Neural cell (in vitro differentiated cells): ENCODE measurements at regions not wholly inside any gene's neighbourhood (a gene's known extent, or its start where the extent isn't known, plus 50 kb on each side); places are given as distances from the start of the nearest gene placed in this dataset.

Experiments used
- H2AFZ ChIP-seq: fragments of 200-600, 300-800 bp; sonication (generic), shearing (Covaris generic); 2 replicates; pipeline ENCODE4 v1.6.0; 2014; ENCODE audit warnings: low read depth, mild to moderate bottlenecking, antibody characterized with exemption, low read length, moderate library complexity
- H3F3A ChIP-seq: fragments of 200-600 bp; shearing (Covaris generic); 2 replicates; pipeline ENCODE4 v1.6.1; 2016; ENCODE audit warnings: mild to moderate bottlenecking, moderate library complexity, mixed read lengths, antibody characterized with exemption, low read length; ENCODE audit not compliant: insufficient read depth, poor library complexity, severe bottlenecking
- H3K27ac ChIP-seq: fragments of 200-600, 300-800 bp; sonication (generic), shearing (Covaris generic); 2 replicates; pipeline ENCODE4 v1.5.1; 2014; ENCODE audit warnings: mild to moderate bottlenecking, low read length, moderate library complexity
- H3K27me3 ChIP-seq: fragments of 300-800, 200-600 bp; sonication (generic), shearing (Covaris generic); 2 replicates; pipeline ENCODE4 v1.6.0; 2014; ENCODE audit warnings: mild to moderate bottlenecking, low read depth, low read length, moderate library complexity; ENCODE audit not compliant: insufficient read depth
- H3K36me3 ChIP-seq: fragments of 300-800, 200-600 bp; sonication (generic), shearing (Covaris generic); 2 replicates; pipeline ENCODE4 v1.5.1; 2014; ENCODE audit warnings: mild to moderate bottlenecking, antibody characterized with exemption, low read length, moderate library complexity; ENCODE audit not compliant: insufficient read depth
- H3K4me2 ChIP-seq: fragments of 300-800, 200-600 bp; sonication (generic), shearing (Covaris generic); 2 replicates; pipeline ENCODE4 v1.6.0; 2014; ENCODE audit warnings: mild to moderate bottlenecking, low read length
- H3K4me3 ChIP-seq: fragments of 300-800, 200-600 bp; sonication (generic), shearing (Covaris generic); 2 replicates; pipeline ENCODE4 v1.5.1; 2014; ENCODE audit warnings: mild to moderate bottlenecking, low read length, moderate library complexity
- H3K79me2 ChIP-seq: fragments of 200-600 bp; shearing (Covaris generic); replicated peaks from 2 replicates; pipeline ENCODE4 v1.6.0; 2014; ENCODE audit warnings: mild to moderate bottlenecking, low read length, moderate library complexity; ENCODE audit not compliant: insufficient read depth
- H3K9ac ChIP-seq: fragments of 300-800, 200-600 bp; sonication (generic), shearing (Covaris generic); 2 replicates; pipeline ENCODE4 v1.6.1; 2016; ENCODE audit warnings: mild to moderate bottlenecking, low read length, mixed read lengths
- H3K9me2 ChIP-seq: fragments of 200-600 bp; shearing (Covaris generic); 2 replicates; pipeline ENCODE4 v1.6.1; 2016; ENCODE audit warnings: mild to moderate bottlenecking, low read length, mixed read lengths; ENCODE audit not compliant: insufficient read depth
- H3K9me3 ChIP-seq: fragments of 200-600, 300-800 bp; sonication (generic), shearing (Covaris generic); 2 replicates; pipeline ENCODE4 v1.6.1; 2016; ENCODE audit warnings: mild to moderate bottlenecking, mixed run types, low read length, moderate library complexity, mixed read lengths
- H4K20me1 ChIP-seq: fragments of 200-600 bp; shearing (Covaris generic); 2 replicates; pipeline ENCODE4 v1.6.1; 2016; ENCODE audit warnings: mild to moderate bottlenecking, mixed run types; ENCODE audit not compliant: insufficient read depth
- CTCF ChIP-seq: fragments of 450-650 bp; IDR thresholded peaks from 2 replicates; pipeline ENCODE4 v1.5.1; 2014; ENCODE audit warnings: antibody characterized with exemption, mild to moderate bottlenecking, moderate library complexity; ENCODE audit not compliant: poor library complexity, severe bottlenecking
- EP300 ChIP-seq: fragments of 450-650 bp; conservative IDR thresholded peaks from 2 replicates; pipeline ENCODE4 v1.6.1; 2014; ENCODE audit warnings: antibody characterized with exemption, mild to moderate bottlenecking, moderate library complexity; ENCODE audit not compliant: poor library complexity, severe bottlenecking
- EZH2 ChIP-seq: fragments of 200-600, 300-800 bp; shearing (Covaris generic), sonication (generic); IDR thresholded peaks from 2 replicates; pipeline ENCODE4 v1.6.1; 2014; ENCODE audit warnings: antibody characterized with exemption, low read length, borderline replicate concordance, mild to moderate bottlenecking; ENCODE audit not compliant: insufficient read depth, poor library complexity, severe bottlenecking
- MXI1 ChIP-seq: fragments of 450-650 bp; conservative IDR thresholded peaks from 2 replicates; pipeline ENCODE4 v1.6.1; 2014; ENCODE audit warnings: antibody characterized with exemption, mild to moderate bottlenecking; ENCODE audit not compliant: poor library complexity, severe bottlenecking
- POLR2AphosphoS5 ChIP-seq: IDR thresholded peaks from 2 replicates; pipeline ENCODE4 v1.6.1; 2012
- RAD21 ChIP-seq: fragments of 450-650 bp; conservative IDR thresholded peaks from 2 replicates; pipeline ENCODE4 v1.6.1; 2014; ENCODE audit warnings: antibody characterized with exemption, mild to moderate bottlenecking, moderate library complexity
- REST ChIP-seq: IDR thresholded peaks from 2 replicates; pipeline ENCODE4 v1.6.1; 2012; ENCODE audit warnings: borderline replicate concordance
- SMC3 ChIP-seq: fragments of 450-650 bp; conservative IDR thresholded peaks from 2 replicates; pipeline ENCODE4 v1.6.1; 2014; ENCODE audit warnings: antibody characterized with exemption, mild to moderate bottlenecking, moderate library complexity; ENCODE audit not compliant: poor library complexity
- TAF1 ChIP-seq: IDR thresholded peaks from 2 replicates; pipeline ENCODE4 v1.6.1; 2012; ENCODE audit warnings: low read depth

GRCh38 chr21:15436031-15436430 lies 293.8 kb upstream of the USP25 start:
- Histone ChIP-seq H3F3A (no peaks in the 10 kb centered on the region), H4K20me1 (no peaks in the 10 kb centered on the region), H3K9me2 (no peaks in the 10 kb centered on the region), H3K36me3 (no peaks in the 10 kb centered on the region), H3K27ac (no peak overlapping the region), H3K9me3 (no peaks in the 10 kb centered on the region), H3K4me2 (no peak overlapping the region), H3K79me2 (no peaks in the 10 kb centered on the region), H2AFZ (no peak overlapping the region), H3K9ac (no peak overlapping the region), H3K4me3 (no peak overlapping the region), H3K27me3 (no peaks in the 10 kb centered on the region)
- TF ChIP-seq SMC3 (no peak), MXI1 (no peak), POLR2AphosphoS5 (no peak), EZH2 (no peak), EP300 (no peak)

GRCh38 chr21:15437883-15438282 lies 291.9 kb upstream of the USP25 start:
- no peak overlapping the region for H3K4me2 ChIP-seq
- no peak overlapping the region for H3K27ac ChIP-seq
- H3K36me3 ChIP-seq = no peaks in the 10 kb centered on the region
- no peaks in the 10 kb centered on the region for H3K27me3 ChIP-seq
- H3K9me2 ChIP-seq = no peaks in the 10 kb centered on the region
- no peaks in the 10 kb centered on the region for H3K9me3 ChIP-seq
- no peak overlapping the region for H3K9ac ChIP-seq
- no peaks in the 10 kb centered on the region for H3K79me2 ChIP-seq
- H3K4me3 ChIP-seq = no peak overlapping the region
- no peak overlapping the region for H2AFZ ChIP-seq
- no peaks in the 10 kb centered on the region for H3F3A ChIP-seq
- H4K20me1 ChIP-seq = no peaks in the 10 kb centered on the region
- TF ChIP-seq CTCF (no peak), TAF1 (no peak)

- Histone ChIP-seq H4K20me1 (no peaks in the 10 kb centered on the region), H3K4me2 (no peak overlapping the region), H3K27ac (no peak overlapping the region), H3K9me3 (no peaks in the 10 kb centered on the region), H2AFZ (no peak overlapping the region), H3F3A (no peaks in the 10 kb centered on the region), H3K9me2 (no peaks in the 10 kb centered on the region), H3K4me3 (no peak overlapping the region), H3K36me3 (no peaks in the 10 kb centered on the region), H3K9ac (no peak overlapping the region), H3K27me3 (no peaks in the 10 kb centered on the region), H3K79me2 (no peaks in the 10 kb centered on the region)
- no peak for TF ChIP-seq EZH2
- TF ChIP-seq CTCF = no peak
- no peak for TF ChIP-seq SMC3
- no peak for TF ChIP-seq POLR2AphosphoS5
- TF ChIP-seq TAF1 = no peak
- TF ChIP-seq EP300 = no peak
- no peak for TF ChIP-seq RAD21
- no peak for TF ChIP-seq MXI1
- TF ChIP-seq REST = no peak
These were observed 290.1 kb upstream of the USP25 start for GRCh38 chr21:15439726-15440125.
